NCI-H2227 treated with DMSO at 0.1 percent for 48 hours (cell line): ENCODE measurements at regions not wholly inside any gene's neighbourhood (a gene's known extent, or its start where the extent isn't known, plus 50 kb on each side); places are given as distances from the start of the nearest gene placed in this dataset.

Source experiments
- DNase-seq: peaks from one replicate; lab custom pipeline; 2025; lab: John Stamatoyannopoulos, UW

DNA sequence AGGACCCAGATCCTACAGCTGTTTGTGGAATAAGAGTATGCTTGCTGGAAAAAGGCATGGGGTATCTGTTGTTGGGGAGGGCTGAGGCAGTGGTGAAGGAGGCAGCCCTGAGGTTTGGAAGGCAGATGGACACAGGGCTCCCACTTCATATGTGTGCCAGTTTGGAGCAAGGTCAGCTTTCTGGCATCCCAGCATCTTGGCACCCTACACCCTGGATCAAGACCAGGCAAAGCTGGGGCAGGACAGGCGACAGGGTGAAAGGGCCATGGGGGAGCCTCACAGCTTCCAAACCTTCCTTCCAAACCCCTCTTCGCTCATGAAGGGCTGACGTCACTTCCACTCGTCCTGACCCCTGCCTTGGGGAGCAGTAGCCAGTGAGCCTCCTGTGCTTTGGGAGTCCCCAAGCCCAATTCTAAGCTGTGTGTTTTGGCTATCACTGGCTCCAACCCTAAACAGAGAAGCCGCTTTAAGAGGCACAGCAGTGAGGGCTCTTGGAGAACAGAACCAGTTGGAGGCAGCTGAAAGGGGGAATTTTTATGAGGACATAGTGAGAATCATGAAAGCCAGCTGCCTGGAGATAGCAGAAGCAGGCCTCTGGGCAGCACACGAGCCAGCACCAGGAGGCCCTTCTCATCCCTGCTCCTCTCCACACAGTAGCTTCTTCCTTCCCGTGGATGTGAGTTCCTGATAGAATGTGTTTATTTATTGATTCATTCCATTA is 448.6 kb upstream of the CDH4 start:
- no peak for DNase-seq

DNA sequence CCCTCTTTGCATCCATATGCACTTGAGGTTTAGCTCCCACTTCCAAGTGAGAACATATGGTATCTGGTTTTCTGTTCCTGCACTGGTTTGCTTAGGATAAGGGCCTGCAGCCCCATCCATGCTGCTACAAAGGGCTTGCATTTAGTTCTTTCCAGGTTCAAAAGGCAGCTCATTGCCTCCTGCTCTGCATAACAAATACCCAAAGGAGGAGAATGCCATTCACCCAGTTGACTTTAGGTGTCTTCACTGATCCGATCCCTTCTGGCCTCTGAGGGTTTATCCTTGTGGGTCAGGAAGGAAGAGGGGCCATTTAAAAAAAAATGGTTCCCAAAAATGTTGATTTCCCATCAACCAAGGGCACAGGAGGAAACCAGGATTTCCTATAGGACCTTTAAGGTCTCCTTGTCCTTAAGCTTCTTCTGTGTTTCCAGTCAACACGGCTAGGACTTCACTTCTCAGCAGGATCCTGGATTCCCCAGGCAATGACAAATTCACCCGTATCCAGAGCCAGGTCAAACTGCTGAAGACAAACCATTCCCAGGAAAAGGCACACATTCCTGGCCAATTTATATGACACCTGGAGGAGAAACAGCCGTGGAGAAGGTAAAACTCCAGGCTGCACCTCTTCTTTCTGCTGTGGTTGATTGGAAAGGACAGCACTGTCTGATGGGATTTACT is 447.7 kb upstream of the CDH4 start:
- no peak for DNase-seq

DNA sequence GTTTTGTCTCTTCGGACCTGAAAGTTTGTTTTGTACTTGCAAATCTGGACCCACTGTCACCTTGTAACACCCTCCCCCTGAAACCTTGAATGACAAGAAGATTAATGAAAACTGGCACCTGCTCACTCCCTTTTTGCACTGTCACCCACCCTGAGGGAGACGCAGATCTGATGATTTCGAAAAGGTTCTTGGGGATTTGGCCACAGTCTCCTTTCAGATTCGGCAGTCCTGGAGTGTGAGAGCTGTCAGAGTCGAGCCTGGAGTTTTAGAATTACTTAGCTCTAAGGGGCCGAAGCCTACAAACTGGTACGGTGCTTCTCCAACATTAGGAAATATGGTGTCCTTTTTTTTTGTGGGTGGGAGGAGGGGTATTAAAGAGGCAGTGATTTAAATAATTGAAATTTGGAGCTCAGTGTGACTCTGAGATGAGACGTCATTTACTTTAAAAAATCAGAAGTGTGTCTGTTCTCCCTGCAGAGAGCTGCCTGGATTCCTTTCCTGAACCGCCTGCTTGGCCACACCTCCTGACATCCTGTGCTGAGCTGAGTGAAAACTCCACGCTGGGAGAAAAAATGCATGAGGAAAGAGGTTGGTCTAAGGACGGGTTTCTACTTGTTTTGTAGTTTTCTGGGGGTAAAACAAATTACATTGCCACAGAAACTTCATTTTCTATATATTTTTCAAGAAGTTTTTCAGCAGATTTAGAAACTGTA is 447.0 kb upstream of the CDH4 start:
- no peak for DNase-seq

DNA sequence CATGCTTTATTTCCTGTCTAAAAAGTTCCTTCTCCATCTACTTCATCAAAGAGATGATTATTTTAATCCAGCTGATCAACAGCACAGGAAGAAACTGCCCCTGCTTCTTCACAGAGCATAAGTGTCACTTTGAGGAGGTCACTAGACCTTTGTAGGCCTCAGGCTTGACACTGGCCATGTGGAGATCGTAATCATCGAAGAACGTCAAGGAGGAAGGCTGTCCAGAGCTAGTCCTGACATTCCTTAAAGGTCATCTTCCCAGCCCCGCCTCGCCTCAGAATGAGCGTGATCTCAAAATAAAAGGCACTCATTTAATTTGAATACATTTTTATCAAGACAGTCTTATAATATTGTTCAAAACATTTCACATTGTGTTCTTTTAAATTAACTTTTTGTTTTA is 445.7 kb upstream of the CDH4 start:
- DNase-seq = no peak

DNA sequence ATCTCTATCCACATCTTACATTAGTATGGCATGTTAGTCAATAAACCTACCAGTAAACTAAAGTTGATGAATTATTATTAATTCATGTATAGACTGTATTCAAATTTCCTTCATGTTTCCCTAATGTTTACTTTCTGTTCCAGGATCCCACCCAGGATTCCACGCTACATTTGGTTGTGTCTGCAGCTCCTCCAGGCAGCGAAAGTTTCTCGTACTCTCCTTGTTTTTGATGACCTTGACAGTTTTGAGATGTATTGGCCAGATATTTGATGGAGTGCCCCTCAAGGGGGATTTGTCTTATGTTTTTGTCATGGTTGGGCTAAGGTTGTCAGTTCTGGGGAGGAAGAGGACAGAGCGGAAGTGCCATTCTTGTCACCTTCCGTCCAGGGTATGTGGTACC is 445.2 kb upstream of the CDH4 start:
- no peak for DNase-seq

DNA sequence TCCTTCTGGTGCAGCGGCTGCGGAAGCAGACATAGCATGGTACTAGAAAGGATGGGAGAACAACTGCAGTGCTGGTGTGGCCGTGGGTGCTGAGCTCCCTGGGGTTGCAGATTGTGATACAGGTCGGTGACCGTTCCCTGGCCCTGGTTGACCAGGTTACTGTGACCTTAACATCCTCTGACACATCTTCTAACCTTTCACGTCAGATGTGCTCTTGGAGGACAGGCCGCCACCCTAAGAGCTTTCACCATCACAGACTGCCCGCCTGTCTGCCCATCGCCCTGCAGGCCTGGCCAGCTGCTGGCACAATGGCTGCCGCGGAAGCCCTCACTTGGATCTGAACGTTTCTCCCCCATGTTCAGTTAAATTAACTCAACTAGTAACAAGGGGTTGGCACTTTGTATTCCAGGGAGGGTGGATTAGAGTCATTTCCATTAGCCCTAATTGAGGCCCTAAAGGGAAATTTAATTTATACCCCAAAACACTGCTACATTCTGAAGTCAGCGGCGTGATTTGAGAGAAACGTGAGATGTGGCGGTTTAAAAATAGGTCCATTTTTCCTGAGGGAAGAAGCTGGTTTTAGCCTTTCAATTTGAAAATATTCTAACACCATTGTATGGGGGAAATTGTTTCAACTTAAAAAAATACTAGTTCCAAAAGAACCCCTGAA is 443.9 kb upstream of the CDH4 start:
- no peak for DNase-seq

DNA sequence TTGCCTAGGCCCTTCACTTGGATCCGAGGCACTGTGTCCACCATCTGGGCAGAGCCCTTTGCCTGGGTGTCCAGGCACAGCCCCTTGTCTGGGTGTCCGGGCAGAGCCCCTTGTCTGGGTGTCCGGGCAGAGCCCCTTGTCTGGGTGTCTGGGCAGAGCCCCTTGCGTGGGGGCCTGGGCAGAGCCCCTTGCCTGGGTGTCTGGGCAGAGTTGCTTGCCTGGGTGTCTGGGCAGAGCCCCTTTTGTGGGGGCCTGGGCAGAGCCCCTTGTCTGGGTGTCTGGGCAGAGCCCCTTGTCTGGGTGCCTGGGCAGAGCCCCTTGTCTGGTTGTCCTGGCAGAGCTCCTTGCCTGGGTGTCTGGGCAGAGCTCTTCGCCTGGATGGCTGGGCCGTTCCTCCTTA is 443.4 kb upstream of the CDH4 start:
- DNase-seq = no peak

DNA sequence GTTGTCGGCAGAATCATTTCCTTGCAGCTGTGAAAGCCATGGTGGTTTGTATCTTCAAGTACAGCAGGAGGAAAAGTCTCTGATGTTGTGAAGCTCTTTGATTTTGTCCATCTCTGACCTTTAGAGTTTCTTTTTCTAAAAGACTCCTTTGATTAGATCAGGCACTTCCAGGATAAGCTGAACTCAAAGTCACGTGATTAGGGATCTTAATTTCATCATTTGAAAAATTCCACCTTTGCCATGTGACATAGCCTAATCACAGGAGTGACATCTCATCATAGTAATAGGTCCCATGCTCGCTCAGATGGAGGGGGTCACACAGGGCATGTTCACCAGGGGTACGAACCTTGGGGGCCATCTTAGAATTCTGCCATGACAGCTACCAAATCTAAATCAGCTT is 441.5 kb upstream of the CDH4 start:
- no peak for DNase-seq

DNA sequence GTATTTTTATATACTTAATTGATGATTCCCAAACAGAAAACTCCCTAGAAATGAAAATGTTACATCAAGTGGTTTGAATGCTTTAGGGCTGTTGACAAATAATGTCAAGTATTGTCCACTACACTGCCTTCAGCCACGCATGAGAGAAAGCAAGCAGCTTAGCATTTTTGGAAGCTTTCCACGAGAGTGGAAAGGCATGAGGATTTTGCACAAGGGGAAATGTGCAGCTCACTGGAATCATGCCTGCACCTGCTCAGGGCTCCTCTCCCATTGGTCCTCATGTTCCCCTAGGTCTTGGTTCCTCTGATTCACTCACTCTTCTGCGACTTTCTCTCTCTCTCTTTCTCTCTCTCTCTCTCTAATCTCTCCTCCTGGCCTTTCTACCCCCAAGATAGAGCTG is 439.5 kb upstream of the CDH4 start:
- no peak for DNase-seq

DNA sequence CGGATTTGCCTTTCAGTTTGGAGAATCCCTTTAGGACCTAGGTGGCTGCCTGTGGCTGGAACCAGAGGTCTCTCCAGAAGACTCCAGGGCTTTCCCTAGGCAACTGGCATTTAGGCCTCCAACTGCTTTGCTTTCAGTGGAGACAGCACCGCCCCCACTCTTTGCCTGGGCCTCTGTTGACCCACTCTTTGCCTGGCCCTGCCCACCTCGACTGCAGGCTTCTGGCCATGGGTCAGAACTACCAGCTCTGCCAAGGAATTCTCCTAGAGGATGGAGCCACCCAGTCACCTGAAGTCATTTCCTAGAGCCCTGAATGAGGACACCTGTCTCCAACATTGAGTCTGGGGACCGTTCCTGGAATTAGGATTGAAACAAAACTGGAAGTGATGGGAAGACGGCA is 439.0 kb upstream of the CDH4 start:
- DNase-seq = no peak

DNA sequence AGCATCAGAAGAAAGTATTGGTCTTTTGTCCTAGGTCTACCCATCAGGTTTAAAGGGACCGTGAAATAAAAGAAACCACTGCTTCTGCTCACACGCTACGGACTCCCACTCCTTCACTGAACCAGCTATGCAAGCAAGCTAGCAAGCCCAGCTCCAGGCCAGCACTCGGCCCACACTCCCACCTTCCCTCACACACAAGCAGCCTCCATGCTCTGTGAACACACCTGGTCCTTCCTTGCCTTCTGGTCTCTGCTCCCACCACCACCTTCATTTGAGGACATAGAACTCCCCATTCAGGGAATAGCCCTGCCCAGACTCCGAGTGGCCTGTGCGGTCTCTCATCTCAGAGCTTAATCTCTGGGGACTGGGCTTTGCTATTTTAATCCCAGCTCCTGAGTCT is 436.4 kb upstream of the CDH4 start:
- no peak for DNase-seq

DNA sequence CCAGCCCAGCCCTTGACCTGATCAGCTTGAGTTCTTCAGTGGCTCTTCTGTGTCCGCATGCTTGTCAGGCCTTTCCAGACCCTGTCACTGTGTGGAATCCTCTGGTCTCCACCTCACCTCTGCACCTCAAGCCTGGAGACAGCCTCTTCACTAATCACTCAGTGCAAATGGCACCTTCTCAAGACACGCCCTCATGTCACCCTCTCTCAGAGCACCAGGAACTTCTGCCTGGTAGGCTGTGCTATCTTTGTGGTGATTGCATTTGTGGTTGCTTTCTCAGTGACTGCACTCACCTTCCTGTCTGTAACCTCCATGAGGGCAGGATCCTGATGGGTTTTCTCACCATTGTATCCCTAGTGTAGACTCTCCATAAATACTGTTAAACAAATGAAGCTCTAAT is 435.2 kb upstream of the CDH4 start:
- DNase-seq = no peak

DNA sequence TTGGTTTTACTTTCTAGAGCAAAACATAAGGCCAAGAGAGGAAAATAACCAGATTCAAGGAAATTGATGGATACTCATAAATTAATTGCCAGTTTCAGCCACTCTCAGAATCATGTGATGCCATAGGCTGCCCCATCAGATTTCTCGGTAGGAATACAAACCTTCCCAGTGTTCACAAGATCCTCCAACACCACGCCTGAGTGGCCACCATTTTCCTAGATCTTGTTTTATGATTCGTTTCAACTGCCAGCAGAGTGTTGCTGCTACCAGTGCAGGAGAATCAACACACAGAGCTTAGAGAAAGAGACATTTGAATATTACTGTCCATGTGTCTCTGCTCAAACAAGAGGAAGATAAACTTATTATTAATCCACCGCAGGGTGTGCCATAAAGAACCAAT is 434.2 kb upstream of the CDH4 start:
- DNase-seq = no peak

DNA sequence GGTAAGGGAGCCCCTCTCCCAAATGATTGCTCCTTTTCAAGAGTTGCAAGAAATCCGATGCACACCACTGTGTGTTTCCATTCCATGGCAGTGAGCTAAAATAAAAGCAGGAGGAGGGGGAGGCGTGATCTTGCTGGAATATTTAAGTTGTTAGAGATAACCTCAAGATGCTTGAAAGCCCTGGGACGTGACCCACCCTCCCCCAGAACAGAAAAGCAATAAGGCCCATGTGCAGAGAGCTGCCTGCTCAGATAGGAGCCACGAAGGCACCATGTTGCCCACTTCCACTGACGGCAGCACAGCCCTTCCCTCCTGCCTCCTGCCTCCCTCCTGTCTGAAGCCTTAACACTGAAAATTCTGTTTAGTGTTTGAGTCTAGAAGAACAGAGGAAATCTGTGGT is 432.6 kb upstream of the CDH4 start:
- no peak for DNase-seq

DNA sequence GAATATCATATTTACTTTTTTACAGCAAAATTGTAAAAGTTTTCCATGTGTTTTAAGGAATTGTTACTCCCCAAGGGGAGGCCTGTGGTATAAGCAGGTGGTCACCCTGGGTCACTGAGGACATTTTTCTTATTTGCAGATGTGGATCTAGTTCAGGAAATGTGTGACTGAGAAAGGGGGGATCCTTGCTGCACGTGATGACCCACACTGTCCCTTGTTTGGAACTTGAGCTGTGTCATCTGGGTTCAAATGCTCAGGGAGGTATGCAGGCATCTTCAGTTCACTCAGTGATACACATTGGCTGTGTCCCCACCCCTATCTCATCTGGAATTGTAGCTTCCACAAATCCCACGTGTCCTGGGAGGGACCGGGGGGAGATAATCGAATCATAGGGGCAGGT is 431.9 kb upstream of the CDH4 start:
- no peak for DNase-seq

DNA sequence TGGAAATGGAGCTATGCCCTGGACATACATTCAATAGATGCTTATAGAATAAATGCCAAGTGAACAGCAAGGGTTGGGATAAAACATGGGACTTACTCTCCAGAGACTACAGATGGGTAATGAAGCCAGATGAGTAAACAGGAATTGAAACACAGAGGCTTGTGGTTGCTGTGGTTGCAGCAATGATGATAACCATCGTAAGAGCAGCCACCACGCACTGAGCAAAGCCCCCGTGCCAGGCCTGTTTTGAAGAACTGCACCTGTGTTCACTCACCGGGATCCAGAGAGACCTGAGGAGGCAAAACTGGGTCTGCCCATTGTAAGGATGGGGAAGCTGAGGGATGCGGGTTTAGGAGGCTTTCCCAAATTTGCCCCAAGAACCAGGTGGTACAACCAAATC is 431.1 kb upstream of the CDH4 start:
- no peak for DNase-seq

DNA sequence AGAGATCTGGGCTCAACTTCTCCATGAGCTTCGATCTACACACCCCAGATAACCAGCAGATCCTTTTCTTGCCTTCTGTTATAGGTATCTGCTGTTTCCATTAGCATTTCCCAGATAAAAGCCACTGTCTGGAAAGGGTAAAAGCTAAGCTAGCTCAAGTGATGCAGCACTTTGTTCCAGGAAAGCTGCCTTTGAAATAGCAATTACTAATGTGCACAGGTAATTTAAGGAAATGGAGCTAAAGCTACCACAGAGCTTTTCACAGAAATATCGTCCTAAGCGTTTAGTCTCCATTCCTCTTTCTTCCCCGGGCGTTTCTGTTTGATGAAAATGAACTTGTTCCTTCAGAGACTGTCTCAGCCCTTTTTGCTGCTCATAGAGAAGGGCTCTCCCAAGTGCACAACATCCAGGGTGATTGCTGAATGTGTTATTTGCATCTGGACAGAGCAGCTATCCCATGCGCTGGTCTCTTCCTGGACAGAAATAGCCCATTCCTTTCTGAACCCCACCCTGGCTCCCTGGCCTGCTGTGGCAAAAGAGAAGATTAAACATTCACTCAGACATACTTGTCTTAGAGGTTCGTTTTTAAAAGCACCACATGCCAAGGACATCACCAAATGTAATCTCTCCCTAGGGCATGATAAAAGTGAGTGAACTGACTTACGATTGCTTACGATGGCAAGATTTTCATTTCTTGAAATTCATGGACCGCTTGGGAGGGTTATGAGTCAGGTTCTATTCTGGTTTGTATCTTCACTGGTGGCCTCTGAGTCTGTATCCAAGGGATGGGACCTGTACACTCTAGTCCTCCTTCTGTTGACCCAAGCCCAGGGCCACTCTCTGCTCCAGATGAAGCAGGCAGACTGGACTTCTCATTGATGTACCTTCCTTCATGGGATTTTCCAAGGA is 429.1 kb upstream of the CDH4 start:
- peak; percentile 4 for DNase-seq

DNA sequence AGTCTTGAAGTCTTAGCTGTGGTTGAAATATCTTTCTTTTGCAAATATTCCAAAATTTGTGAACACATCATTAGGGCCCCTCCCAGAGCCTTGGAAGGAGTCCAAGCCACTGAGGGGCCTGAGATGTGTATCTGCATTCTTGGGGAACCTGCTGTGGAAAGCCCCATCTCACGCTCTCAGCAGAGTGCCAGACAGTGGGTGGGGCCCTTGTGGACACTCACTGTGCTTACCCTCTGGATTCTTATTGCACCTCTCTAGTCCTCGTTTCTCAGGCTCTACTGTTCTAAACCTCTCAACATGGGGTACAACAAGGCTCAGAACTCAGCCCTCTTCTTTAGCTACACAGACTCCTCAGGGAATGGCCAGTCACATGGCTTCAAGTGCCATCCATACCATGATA is 416.2 kb upstream of the CDH4 start:
- DNase-seq = no peak

DNA sequence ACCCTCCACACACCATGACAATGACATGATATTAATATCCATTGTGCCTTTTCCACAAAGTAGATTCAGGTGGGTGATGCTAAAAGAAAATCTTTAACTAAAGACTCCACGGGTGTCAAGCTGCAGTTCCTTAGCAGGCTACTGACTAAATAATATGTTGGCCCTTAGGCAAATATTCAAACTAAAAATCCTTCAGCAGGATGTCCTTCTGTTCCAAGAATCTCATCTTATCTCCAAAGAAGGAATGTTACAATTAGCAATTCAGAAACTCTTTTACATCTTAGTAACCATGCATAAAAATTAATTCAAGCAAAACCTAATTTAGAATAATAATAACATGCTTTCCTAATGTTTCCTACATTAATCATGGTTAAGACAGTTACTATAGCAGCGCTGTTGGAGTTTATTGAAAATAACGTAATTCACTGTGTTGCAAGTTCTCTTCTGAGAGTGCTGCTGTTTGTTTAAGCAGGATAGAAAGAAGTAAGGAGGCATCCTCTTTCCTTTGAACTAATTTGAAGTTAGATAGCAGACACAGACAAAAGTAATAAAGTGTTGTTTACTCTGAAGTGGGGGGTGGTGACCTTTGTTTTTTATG is 414.8 kb upstream of the CDH4 start:
- no peak for DNase-seq

DNA sequence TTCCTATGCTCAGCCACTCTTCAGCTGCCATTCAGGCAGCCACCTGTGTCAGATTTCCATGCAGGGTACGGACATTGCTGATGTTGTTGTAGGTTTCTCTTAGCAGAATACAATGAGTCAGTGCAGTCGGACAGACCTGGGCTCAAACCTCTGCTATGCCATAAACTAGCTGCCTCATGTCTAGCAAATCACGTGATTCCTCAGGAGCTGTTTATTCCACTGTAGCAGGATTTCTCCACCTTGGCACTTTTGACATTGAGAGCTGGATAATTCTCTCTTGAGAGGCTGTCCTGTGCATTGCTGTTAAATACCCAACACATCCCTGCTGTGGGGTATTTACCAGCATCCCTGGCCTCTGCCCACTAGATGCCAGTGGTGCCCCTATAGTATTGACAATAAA is 413.8 kb upstream of the CDH4 start:
- no peak for DNase-seq

DNA sequence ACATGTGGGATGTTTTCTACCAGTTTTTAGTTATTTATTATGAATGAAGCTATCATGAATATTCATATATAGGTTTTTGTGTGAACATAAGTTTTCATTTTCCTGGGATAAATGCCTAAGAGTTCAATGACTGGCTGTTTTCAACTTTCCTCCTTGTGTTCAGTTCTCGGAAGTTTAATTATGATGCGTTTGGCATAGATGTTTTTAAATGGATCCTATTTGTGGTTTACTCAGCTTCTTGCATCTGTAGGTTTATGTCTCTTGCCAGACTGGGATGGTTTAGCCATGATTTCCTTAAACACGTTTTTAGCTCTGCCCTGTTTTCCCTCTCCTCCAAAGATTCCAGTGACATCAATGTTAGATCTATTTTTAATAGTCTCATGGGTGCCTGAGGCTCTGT is 411.1 kb upstream of the CDH4 start:
- DNase-seq = no peak
